GM21360 (cell line): ENCODE measurements at regions not wholly inside any gene's neighbourhood (a gene's known extent, or its start where the extent isn't known, plus 50 kb on each side); places are given as distances from the start of the nearest gene placed in this dataset.
"Not testable (repeated sequence)": the region's sequence is repeated elsewhere in the genome, so short reads cannot be mapped to it uniquely, and the experiment has no call there.

Source experiments
- ATAC-seq: cut with Tn5 transposase; IDR thresholded peaks from one replicate; pipeline ENCODE4 v1.9.1; 2021; ENCODE audit warnings: mild to moderate bottlenecking, moderate library complexity; ENCODE audit not compliant: unreplicated experiment

GRCh38 chr5:50583621-50584020 is 82.8 kb upstream of the PARP8 start:
- no peak for ATAC-seq

- not testable (repeated sequence) for ATAC-seq
Measured at GRCh38 chr5:50588471-50588870, 78.0 kb upstream of the PARP8 start.

GRCh38 chr5:50590444-50591189 is 75.8 kb upstream of the PARP8 start:
- ATAC-seq = not testable (repeated sequence)

GRCh38 chr5:50591338-50591737 is 75.1 kb upstream of the PARP8 start:
- ATAC-seq = not testable (repeated sequence)

- no peak for ATAC-seq
Measured at GRCh38 chr5:50593681-50594080, 72.8 kb upstream of the PARP8 start.

GRCh38 chr5:50595199-50595598 is 71.2 kb upstream of the PARP8 start:
- ATAC-seq = no peak

- ATAC-seq = not testable (repeated sequence)
Measured at GRCh38 chr5:50601576-50601975, 64.9 kb upstream of the PARP8 start.

- ATAC-seq = no peak
Measured at GRCh38 chr5:50606179-50606578, 60.3 kb upstream of the PARP8 start.

- ATAC-seq = not testable (repeated sequence)
Measured at GRCh38 chr5:50607456-50607855, 59.0 kb upstream of the PARP8 start.

GRCh38 chr5:50607953-50608705 is 58.3 kb upstream of the PARP8 start:
- not testable (repeated sequence) for ATAC-seq

GRCh38 chr5:50613057-50613456 is 53.4 kb upstream of the PARP8 start:
- not testable (repeated sequence) for ATAC-seq
